ENCODE measurements at regions not wholly inside any gene's neighbourhood (a gene's known extent, or its start where the extent isn't known, plus 50 kb on each side); places are given as distances from the start of the nearest gene placed in this dataset.

GRCh38 chr5:44664711-44665100 lies 144.0 kb upstream of the MRPS30 start:
- Histone ChIP-seq H3K9ac (ENCODE audit: low read length) (peak overlapping the region; percentile 39), H3K27ac (ENCODE audit: low read length, poor library complexity, severe bottlenecking) (no peak overlapping the region), H2BK12ac (ENCODE audit: low read length in 2 of 2) (no peak overlapping the region), H3K27me3 (ENCODE audit: control insufficient read depth in 1 of 2, insufficient read depth in 1 of 2, low read length in 2 of 2) (no peaks in the 10 kb centered on the region), H3K4me3 (ENCODE audit: insufficient read depth in 1 of 2, low read depth in 1 of 2, low read length in 2 of 2) (no peak overlapping the region), H2AFZ (ENCODE audit: low read depth, low read length) (no peak overlapping the region), H3K4me1 (ENCODE audit: control insufficient read depth, insufficient read depth, low read depth, low read length) (no peaks in the 10 kb centered on the region), H3K9me3 (ENCODE audit: control insufficient read depth, low read length) (no peaks in the 10 kb centered on the region), H3K4ac (ENCODE audit: low read depth in 1 of 2, low read length in 2 of 2) (no peak overlapping the region), H2AK5ac (ENCODE audit: low read length, severe bottlenecking) (no peak overlapping the region), H2BK5ac (ENCODE audit: low read depth, low read length, poor library complexity, severe bottlenecking) (no peak overlapping the region), H3K79me1 (replicated peaks; ENCODE audit: low read length, poor library complexity, severe bottlenecking) (no peaks in the 10 kb centered on the region), H3K14ac (ENCODE audit: low read length in 2 of 2) (no peak overlapping the region), H2BK15ac (ENCODE audit: low read depth, poor library complexity, severe bottlenecking) (no peak overlapping the region), H2BK120ac (ENCODE audit: low read depth, low read length) (no peak overlapping the region), H3K18ac (ENCODE audit: low read depth in 1 of 2, low read length in 2 of 2) (no peak overlapping the region), H3K4me2 (ENCODE audit: low read length, poor library complexity, severe bottlenecking) (no peak overlapping the region), H4K91ac (ENCODE audit: low read length) (no peak overlapping the region), H4K8ac (ENCODE audit: low read length) (no peak overlapping the region), H3K36me3 (ENCODE audit: control insufficient read depth in 1 of 2, insufficient read depth in 2 of 2, low read depth in 1 of 2, low read length in 2 of 2) (no peaks in the 10 kb centered on the region), H3K23ac (ENCODE audit: low read length in 2 of 2) (no peak overlapping the region)
- 77% methylated on average over 2 of the region's 3 CpGs for WGBS
- DNase-seq: no peak

GRCh38 chr5:44663991-44664710 lies 144.6 kb upstream of the MRPS30 start:
- Histone ChIP-seq H3K79me1 (replicated peaks; ENCODE audit: low read length, poor library complexity, severe bottlenecking) (no peaks in the 10 kb centered on the region), H3K14ac (ENCODE audit: low read length in 2 of 2) (no peak overlapping the region), H2AK5ac (ENCODE audit: low read length, severe bottlenecking) (no peak overlapping the region), H2AFZ (ENCODE audit: low read depth, low read length) (no peak overlapping the region), H3K4me2 (ENCODE audit: low read length, poor library complexity, severe bottlenecking) (no peak overlapping the region), H2BK120ac (ENCODE audit: low read depth, low read length) (no peak overlapping the region), H3K4me1 (ENCODE audit: control insufficient read depth, insufficient read depth, low read depth, low read length) (no peaks in the 10 kb centered on the region), H3K27me3 (ENCODE audit: control insufficient read depth in 1 of 2, insufficient read depth in 1 of 2, low read length in 2 of 2) (no peaks in the 10 kb centered on the region), H3K23ac (ENCODE audit: low read length in 2 of 2) (no peak overlapping the region), H3K27ac (ENCODE audit: low read length, poor library complexity, severe bottlenecking) (no peak overlapping the region), H2BK15ac (ENCODE audit: low read depth, poor library complexity, severe bottlenecking) (no peak overlapping the region), H3K4ac (ENCODE audit: low read depth in 1 of 2, low read length in 2 of 2) (no peak overlapping the region), H3K9me3 (ENCODE audit: control insufficient read depth, low read length) (no peaks in the 10 kb centered on the region), H4K91ac (ENCODE audit: low read length) (no peak overlapping the region), H2BK5ac (ENCODE audit: low read depth, low read length, poor library complexity, severe bottlenecking) (no peak overlapping the region), H3K4me3 (ENCODE audit: insufficient read depth in 1 of 2, low read depth in 1 of 2, low read length in 2 of 2) (no peak overlapping the region), H2BK12ac (ENCODE audit: low read length in 2 of 2) (no peak overlapping the region), H3K9ac (ENCODE audit: low read length) (peak overlapping the region; percentile 39), H3K18ac (ENCODE audit: low read depth in 1 of 2, low read length in 2 of 2) (no peak overlapping the region), H3K36me3 (ENCODE audit: control insufficient read depth in 1 of 2, insufficient read depth in 2 of 2, low read depth in 1 of 2, low read length in 2 of 2) (no peaks in the 10 kb centered on the region), H4K8ac (ENCODE audit: low read length) (no peak overlapping the region)
- WGBS: 85% methylated on average over 9 of the region's 10 CpGs
- DNase-seq: no peak

GRCh38 chr5:44661851-44662250 lies 146.9 kb upstream of the MRPS30 start:
- DNase-seq: no peak
- H3K4ac ChIP-seq (ENCODE audit: low read depth in 1 of 2, low read length in 2 of 2): no peak overlapping the region
- H2BK15ac ChIP-seq (ENCODE audit: low read depth, poor library complexity, severe bottlenecking): no peak overlapping the region
- H3K18ac ChIP-seq (ENCODE audit: low read depth in 1 of 2, low read length in 2 of 2): no peak overlapping the region
- H3K4me3 ChIP-seq (ENCODE audit: insufficient read depth in 1 of 2, low read depth in 1 of 2, low read length in 2 of 2): no peak overlapping the region
- H2BK5ac ChIP-seq (ENCODE audit: low read depth, low read length, poor library complexity, severe bottlenecking): no peak overlapping the region
- H3K79me1 ChIP-seq (replicated peaks; ENCODE audit: low read length, poor library complexity, severe bottlenecking): no peaks in the 10 kb centered on the region
- no peak overlapping the region for H2AFZ ChIP-seq (ENCODE audit: low read depth, low read length)
- no peak overlapping the region for H2BK12ac ChIP-seq (ENCODE audit: low read length in 2 of 2)
- H2AK5ac ChIP-seq (ENCODE audit: low read length, severe bottlenecking): no peak overlapping the region
- no peak overlapping the region for H3K4me2 ChIP-seq (ENCODE audit: low read length, poor library complexity, severe bottlenecking)
- no peak overlapping the region for H3K27ac ChIP-seq (ENCODE audit: low read length, poor library complexity, severe bottlenecking)
- H4K8ac ChIP-seq (ENCODE audit: low read length): no peak overlapping the region
- H3K27me3 ChIP-seq (ENCODE audit: control insufficient read depth in 1 of 2, insufficient read depth in 1 of 2, low read length in 2 of 2): no peaks in the 10 kb centered on the region
- H3K4me1 ChIP-seq (ENCODE audit: control insufficient read depth, insufficient read depth, low read depth, low read length): no peaks in the 10 kb centered on the region
- H3K36me3 ChIP-seq (ENCODE audit: control insufficient read depth in 1 of 2, insufficient read depth in 2 of 2, low read depth in 1 of 2, low read length in 2 of 2): no peaks in the 10 kb centered on the region
- peaks cover 8% of the 10 kb centered on the region for H3K9me3 ChIP-seq (ENCODE audit: control insufficient read depth, low read length)
- no peak overlapping the region for H2BK120ac ChIP-seq (ENCODE audit: low read depth, low read length)
- WGBS: 89% methylated on average over 1 of the region's 1 CpG
- H3K14ac ChIP-seq (ENCODE audit: low read length in 2 of 2): no peak overlapping the region
- H4K91ac ChIP-seq (ENCODE audit: low read length): no peak overlapping the region
- H3K23ac ChIP-seq (ENCODE audit: low read length in 2 of 2): no peak overlapping the region
- no peak overlapping the region for H3K9ac ChIP-seq (ENCODE audit: low read length)

- no peak for DNase-seq
- Histone ChIP-seq H3K27me3 (ENCODE audit: control insufficient read depth in 1 of 2, insufficient read depth in 1 of 2, low read length in 2 of 2) (no peaks in the 10 kb centered on the region), H3K4me2 (ENCODE audit: low read length, poor library complexity, severe bottlenecking) (no peak overlapping the region), H2BK12ac (ENCODE audit: low read length in 2 of 2) (no peak overlapping the region), H2AK5ac (ENCODE audit: low read length, severe bottlenecking) (no peak overlapping the region), H2BK5ac (ENCODE audit: low read depth, low read length, poor library complexity, severe bottlenecking) (no peak overlapping the region), H3K4me1 (ENCODE audit: control insufficient read depth, insufficient read depth, low read depth, low read length) (no peaks in the 10 kb centered on the region), H3K27ac (ENCODE audit: low read length, poor library complexity, severe bottlenecking) (no peak overlapping the region), H3K18ac (ENCODE audit: low read depth in 1 of 2, low read length in 2 of 2) (no peak overlapping the region), H4K91ac (ENCODE audit: low read length) (no peak overlapping the region), H3K9me3 (ENCODE audit: control insufficient read depth, low read length) (peaks cover 24% of the 10 kb centered on the region), H3K4me3 (ENCODE audit: insufficient read depth in 1 of 2, low read depth in 1 of 2, low read length in 2 of 2) (no peak overlapping the region), H3K9ac (ENCODE audit: low read length) (peak overlapping the region; percentile 51), H3K4ac (ENCODE audit: low read depth in 1 of 2, low read length in 2 of 2) (no peak overlapping the region), H2BK15ac (ENCODE audit: low read depth, poor library complexity, severe bottlenecking) (no peak overlapping the region), H3K79me1 (replicated peaks; ENCODE audit: low read length, poor library complexity, severe bottlenecking) (no peaks in the 10 kb centered on the region), H4K8ac (ENCODE audit: low read length) (no peak overlapping the region), H2BK120ac (ENCODE audit: low read depth, low read length) (no peak overlapping the region), H3K14ac (ENCODE audit: low read length in 2 of 2) (no peak overlapping the region), H3K36me3 (ENCODE audit: control insufficient read depth in 1 of 2, insufficient read depth in 2 of 2, low read depth in 1 of 2, low read length in 2 of 2) (no peaks in the 10 kb centered on the region), H3K23ac (ENCODE audit: low read length in 2 of 2) (no peak overlapping the region), H2AFZ (ENCODE audit: low read depth, low read length) (no peak overlapping the region)
These were observed 148.5 kb upstream of the MRPS30 start for GRCh38 chr5:44660251-44660650.

Measured in mesenchymal stem cell (in vitro differentiated cells and primary cell).